ENCODE measurements at regions not wholly inside any gene's neighbourhood (a gene's known extent, or its start where the extent isn't known, plus 50 kb on each side); places are given as distances from the start of the nearest gene placed in this dataset.

DNA sequence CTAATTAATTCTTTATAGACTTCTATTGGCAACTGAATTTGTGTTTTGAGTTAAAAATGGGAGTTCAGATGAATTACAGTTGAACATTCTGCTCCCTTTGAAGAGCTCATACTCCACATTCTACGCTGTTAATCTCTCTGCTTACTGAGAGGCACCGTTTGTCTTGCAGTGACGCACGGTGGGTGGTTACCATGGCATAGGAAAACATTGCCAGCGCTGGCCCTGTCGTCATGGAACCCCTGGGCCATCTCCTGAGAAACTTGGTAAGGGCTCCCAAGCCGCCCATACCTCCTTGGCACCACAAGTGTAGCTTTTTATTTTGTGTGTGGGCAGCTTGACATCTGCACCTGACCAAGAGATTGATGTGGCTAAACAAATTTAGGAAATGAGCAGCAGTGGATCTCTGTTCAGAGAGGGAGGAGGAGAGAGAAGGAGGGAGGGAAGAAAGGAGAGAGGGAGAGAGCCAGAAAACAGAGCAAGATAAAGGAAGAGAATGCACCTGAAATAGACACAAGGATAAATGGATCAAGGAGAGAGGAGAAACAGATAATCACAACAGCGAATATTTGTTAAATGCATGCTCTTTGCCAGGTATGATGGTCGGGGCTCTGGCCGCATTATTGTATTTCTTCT lies 398.5 kb downstream of the HAPSTR1 start (continued):
- TF ChIP-seq NANOG (IDR thresholded peaks at IDR 0.05; ENCODE audit: borderline replicate concordance): no peak
- TF ChIP-seq POLR2AphosphoS5 (IDR thresholded peaks at IDR 0.05; ENCODE audit: low read depth): no peak
- TF ChIP-seq, protein P1, sequence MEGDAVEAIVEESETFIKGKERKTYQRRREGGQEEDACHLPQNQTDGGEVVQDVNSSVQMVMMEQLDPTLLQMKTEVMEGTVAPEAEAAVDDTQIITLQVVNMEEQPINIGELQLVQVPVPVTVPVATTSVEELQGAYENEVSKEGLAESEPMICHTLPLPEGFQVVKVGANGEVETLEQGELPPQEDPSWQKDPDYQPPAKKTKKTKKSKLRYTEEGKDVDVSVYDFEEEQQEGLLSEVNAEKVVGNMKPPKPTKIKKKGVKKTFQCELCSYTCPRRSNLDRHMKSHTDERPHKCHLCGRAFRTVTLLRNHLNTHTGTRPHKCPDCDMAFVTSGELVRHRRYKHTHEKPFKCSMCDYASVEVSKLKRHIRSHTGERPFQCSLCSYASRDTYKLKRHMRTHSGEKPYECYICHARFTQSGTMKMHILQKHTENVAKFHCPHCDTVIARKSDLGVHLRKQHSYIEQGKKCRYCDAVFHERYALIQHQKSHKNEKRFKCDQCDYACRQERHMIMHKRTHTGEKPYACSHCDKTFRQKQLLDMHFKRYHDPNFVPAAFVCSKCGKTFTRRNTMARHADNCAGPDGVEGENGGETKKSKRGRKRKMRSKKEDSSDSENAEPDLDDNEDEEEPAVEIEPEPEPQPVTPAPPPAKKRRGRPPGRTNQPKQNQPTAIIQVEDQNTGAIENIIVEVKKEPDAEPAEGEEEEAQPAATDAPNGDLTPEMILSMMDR (conservative IDR thresholded peaks at IDR 0.05; ENCODE audit: low read depth in 2 of 2): no peak
- TF ChIP-seq JUNB (IDR thresholded peaks at IDR 0.05; ENCODE audit: unreplicated experiment): no peak

DNA sequence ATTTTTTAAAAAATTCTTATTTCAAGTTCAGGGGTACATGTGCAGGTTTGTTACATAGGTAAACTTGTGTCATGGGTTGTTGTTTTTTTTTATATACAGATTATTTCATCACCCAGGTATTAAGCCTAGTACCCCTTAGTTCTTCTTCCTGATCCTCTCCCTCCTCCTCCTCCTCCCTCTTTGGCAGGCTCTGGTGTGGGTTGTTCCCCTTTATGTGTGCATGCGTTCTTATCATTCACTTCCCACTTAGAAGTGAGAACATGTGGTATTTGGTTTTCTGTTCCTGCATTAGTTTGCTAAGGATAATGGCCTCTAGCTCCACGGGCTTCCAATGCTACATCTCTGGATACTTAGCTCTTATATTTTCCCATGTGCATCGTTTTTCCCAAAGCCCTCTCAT lies 404.4 kb downstream of the HAPSTR1 start:
- peaks cover 12% of the 10 kb centered on the region for H3K9me3 Mint-ChIP-seq
- H3K36me3 Mint-ChIP-seq (ENCODE audit: low read depth): peaks cover 9% of the 10 kb centered on the region; the same call in 2 of the 3 replicates
- DNase-seq (ENCODE audit: low spot score) (no peak), ATAC-seq (no peak)
- H3K4me1 Mint-ChIP-seq: peaks cover 11% of the 10 kb centered on the region; the same call in 2 of the 3 replicates
- H2AFZ ChIP-seq: no peak overlapping the region
- H3K9me2 ChIP-seq (ENCODE audit: insufficient read depth): peaks cover 5% of the 10 kb centered on the region; the same call in 1 of the 2 replicates
- no peak overlapping the region for H3K27ac ChIP-seq (ENCODE audit: low read depth)
- H3K4me3 Mint-ChIP-seq: no peak overlapping the region
- no peaks in the 10 kb centered on the region for H3K79me2 ChIP-seq (replicated peaks; ENCODE audit: insufficient read depth)
- H3K27me3 Mint-ChIP-seq (ENCODE audit: insufficient read depth, low read depth, poor library complexity): no peaks in the 10 kb centered on the region
- peaks cover 13% of the 10 kb centered on the region for H3K4me1 ChIP-seq (ENCODE audit: insufficient read depth)
- no peak overlapping the region for H3K27ac Mint-ChIP-seq
- H3K4me3 ChIP-seq: no peak overlapping the region
- H4K20me1 ChIP-seq (replicated peaks; ENCODE audit: insufficient read depth): no peaks in the 10 kb centered on the region
- no peaks in the 10 kb centered on the region for H3F3A ChIP-seq (replicated peaks; ENCODE audit: low read depth)
- no peak overlapping the region for H3K4me2 ChIP-seq
- no peaks in the 10 kb centered on the region for H3K27me3 ChIP-seq (ENCODE audit: insufficient read depth)
- no peaks in the 10 kb centered on the region for H3K36me3 ChIP-seq (ENCODE audit: insufficient read depth)
- TF ChIP-seq, protein P2, sequence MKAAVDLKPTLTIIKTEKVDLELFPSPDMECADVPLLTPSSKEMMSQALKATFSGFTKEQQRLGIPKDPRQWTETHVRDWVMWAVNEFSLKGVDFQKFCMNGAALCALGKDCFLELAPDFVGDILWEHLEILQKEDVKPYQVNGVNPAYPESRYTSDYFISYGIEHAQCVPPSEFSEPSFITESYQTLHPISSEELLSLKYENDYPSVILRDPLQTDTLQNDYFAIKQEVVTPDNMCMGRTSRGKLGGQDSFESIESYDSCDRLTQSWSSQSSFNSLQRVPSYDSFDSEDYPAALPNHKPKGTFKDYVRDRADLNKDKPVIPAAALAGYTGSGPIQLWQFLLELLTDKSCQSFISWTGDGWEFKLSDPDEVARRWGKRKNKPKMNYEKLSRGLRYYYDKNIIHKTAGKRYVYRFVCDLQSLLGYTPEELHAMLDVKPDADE (IDR thresholded peaks at IDR 0.05): no peak
- TF ChIP-seq ZNF114 (CRISPR knock-in tag; IDR thresholded peaks at IDR 0.05) (no peak), ZNF331 (CRISPR knock-in tag; IDR thresholded peaks at IDR 0.05; ENCODE audit: low read depth) (no peak), STAT1 (IDR thresholded peaks at IDR 0.05; ENCODE audit: unreplicated experiment) (no peak), CREB1 (CRISPR knock-in tag; IDR thresholded peaks at IDR 0.05; ENCODE audit: low read depth) (no peak), EZH2 (IDR thresholded peaks at IDR 0.05; ENCODE audit: low read depth, unreplicated experiment) (no peak), EZH2phosphoT487 (IDR thresholded peaks at IDR 0.05; ENCODE audit: unreplicated experiment) (no peak), NANOG (IDR thresholded peaks at IDR 0.05; ENCODE audit: borderline replicate concordance) (no peak), POLR2AphosphoS5 (IDR thresholded peaks at IDR 0.05; ENCODE audit: low read depth) (no peak), JUNB (IDR thresholded peaks at IDR 0.05; ENCODE audit: unreplicated experiment) (no peak)
- TF ChIP-seq, protein P1 (conservative IDR thresholded peaks at IDR 0.05; ENCODE audit: low read depth in 2 of 2): no peak
- TF ChIP-seq, protein P3, sequence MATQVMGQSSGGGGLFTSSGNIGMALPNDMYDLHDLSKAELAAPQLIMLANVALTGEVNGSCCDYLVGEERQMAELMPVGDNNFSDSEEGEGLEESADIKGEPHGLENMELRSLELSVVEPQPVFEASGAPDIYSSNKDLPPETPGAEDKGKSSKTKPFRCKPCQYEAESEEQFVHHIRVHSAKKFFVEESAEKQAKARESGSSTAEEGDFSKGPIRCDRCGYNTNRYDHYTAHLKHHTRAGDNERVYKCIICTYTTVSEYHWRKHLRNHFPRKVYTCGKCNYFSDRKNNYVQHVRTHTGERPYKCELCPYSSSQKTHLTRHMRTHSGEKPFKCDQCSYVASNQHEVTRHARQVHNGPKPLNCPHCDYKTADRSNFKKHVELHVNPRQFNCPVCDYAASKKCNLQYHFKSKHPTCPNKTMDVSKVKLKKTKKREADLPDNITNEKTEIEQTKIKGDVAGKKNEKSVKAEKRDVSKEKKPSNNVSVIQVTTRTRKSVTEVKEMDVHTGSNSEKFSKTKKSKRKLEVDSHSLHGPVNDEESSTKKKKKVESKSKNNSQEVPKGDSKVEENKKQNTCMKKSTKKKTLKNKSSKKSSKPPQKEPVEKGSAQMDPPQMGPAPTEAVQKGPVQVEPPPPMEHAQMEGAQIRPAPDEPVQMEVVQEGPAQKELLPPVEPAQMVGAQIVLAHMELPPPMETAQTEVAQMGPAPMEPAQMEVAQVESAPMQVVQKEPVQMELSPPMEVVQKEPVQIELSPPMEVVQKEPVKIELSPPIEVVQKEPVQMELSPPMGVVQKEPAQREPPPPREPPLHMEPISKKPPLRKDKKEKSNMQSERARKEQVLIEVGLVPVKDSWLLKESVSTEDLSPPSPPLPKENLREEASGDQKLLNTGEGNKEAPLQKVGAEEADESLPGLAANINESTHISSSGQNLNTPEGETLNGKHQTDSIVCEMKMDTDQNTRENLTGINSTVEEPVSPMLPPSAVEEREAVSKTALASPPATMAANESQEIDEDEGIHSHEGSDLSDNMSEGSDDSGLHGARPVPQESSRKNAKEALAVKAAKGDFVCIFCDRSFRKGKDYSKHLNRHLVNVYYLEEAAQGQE (IDR thresholded peaks at IDR 0.05; ENCODE audit: unreplicated experiment): no peak
